ENCODE measurements at regions not wholly inside any gene's neighbourhood (a gene's known extent, or its start where the extent isn't known, plus 50 kb on each side); places are given as distances from the start of the nearest gene placed in this dataset.
A peak's percentile ranks its signal among the peaks of the same experiment; 100 is the strongest.

DNA sequence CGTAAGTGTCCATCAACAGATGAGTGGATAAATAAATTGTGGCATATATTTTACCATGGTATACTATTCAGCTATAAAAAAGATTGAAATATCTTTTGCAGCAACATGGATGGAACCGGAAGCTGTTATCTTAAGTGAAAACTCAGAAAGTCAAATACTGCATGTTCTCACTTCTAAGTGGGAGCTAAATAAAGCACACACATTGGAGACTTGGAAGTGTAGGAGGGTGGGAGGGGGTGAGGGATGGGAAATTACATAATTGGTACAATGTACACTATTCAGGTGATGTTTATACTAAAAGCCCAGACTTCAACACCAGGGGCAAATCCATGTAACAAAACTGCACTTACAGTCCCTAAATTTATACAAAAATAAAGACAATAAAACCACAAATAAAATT lies 72.6 kb upstream of the SPRY1 start:
- no peak overlapping the region for H3K4me3 Mint-ChIP-seq
- H3K4me1 Mint-ChIP-seq, result peaks cover 10 to 15% (median 11%) of the 10 kb centered on the region in 3 donors
- H3K36me3 Mint-ChIP-seq, result peaks cover 2% of the 10 kb centered on the region
- peaks cover 7 to 30% (median 9%) of the 10 kb centered on the region in 3 donors for H3K9me3 Mint-ChIP-seq
- H3K27me3 Mint-ChIP-seq, result no peaks in the 10 kb centered on the region
- no peak overlapping the region for H3K27ac Mint-ChIP-seq

DNA sequence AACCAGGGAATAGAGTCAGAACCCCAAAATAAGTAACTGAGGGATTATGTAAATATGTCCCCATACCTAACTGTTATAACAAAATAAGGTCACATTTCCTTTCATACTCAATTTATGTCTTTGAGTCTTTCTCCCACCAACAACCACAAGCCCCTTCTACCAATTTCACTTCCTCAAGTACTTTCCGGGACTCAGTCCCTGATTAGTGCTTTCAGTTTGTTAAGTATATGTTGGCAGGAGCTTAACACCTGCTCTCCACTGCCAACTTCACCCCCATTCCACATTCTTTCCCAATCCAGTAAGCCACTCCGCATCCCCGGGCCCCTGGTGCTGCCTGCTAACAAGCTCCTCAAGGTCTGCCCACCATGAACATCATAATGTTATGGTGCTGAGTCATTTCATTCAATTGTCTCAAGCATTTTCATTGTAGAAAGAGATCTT lies 71.3 kb upstream of the SPRY1 start:
- Mint-ChIP-seq H3K36me3 (peaks cover 2% of the 10 kb centered on the region), H3K27me3 (no peaks in the 10 kb centered on the region), H3K4me3 (peak overlapping the region in 3 of 4 donors; percentile 10 to 65 (median 44)), H3K4me1 (peaks cover 10 to 12% (median 11%) of the 10 kb centered on the region in 3 donors), H3K27ac (peak overlapping the region in 1 of 3 donors; percentile 39), H3K9me3 (peaks cover 7 to 27% (median 9%) of the 10 kb centered on the region in 3 donors)

GRCh38 chr4:123327346-123327745 lies 69.2 kb upstream of the SPRY1 start:
- Mint-ChIP-seq H3K27ac (peak overlapping the region in 1 of 3 donors; percentile 74), H3K36me3 (peaks cover 2% of the 10 kb centered on the region), H3K4me3 (peak overlapping the region in 1 of 4 donors; percentile 28), H3K9me3 (peaks cover 2 to 13% (median 4%) of the 10 kb centered on the region in 3 donors), H3K27me3 (no peaks in the 10 kb centered on the region), H3K4me1 (peaks cover 10 to 11% (median 11%) of the 10 kb centered on the region in 3 donors)

DNA sequence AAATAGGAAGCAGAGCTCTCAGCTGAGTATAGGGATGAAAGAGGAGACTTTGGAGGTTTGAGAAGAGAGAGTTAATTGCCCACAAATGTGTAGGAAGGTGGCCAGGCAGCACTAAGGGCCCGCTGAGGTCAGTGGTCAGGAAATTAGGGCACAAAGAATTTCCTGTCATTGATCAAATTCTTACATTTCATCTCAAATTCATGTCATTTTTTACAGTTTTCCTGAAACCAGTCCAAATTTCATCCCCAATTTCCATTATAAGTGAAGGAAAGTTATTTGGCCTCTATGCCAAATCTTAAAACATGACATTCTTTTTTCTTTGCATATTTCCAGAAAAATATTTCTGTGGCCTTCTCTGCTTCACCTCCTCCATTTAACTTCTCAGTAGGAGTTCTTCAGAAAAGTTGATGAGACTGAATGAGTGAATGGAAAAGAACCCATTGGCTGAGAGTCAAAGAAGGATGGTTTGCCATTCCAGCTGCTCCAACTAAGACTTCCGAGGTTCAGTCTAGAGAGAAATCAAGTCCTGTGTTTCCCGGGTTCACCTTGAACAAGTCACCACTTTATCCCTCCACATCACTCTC lies 68.7 kb upstream of the SPRY1 start:
- Mint-ChIP-seq H3K36me3 (no peaks in the 10 kb centered on the region), H3K27me3 (no peaks in the 10 kb centered on the region), H3K27ac (no peak overlapping the region), H3K4me1 (peaks cover 9 to 11% (median 10%) of the 10 kb centered on the region in 3 donors), H3K4me3 (peak overlapping the region in 1 of 4 donors; percentile 28), H3K9me3 (peaks cover 2 to 10% (median 4%) of the 10 kb centered on the region in 3 donors)

GRCh38 chr4:123338715-123339114 lies 57.9 kb upstream of the SPRY1 start:
- Mint-ChIP-seq H3K4me3 (no peak overlapping the region), H3K27ac (no peak overlapping the region), H3K27me3 (peaks cover 8% of the 10 kb centered on the region), H3K4me1 (peaks cover 0 to 1% (median 0%) of the 10 kb centered on the region in 3 donors), H3K36me3 (no peaks in the 10 kb centered on the region), H3K9me3 (peaks cover 0 to under 1% (median 0%) of the 10 kb centered on the region in 3 donors)

GRCh38 chr4:123339507-123340380 lies 56.9 kb upstream of the SPRY1 start:
- Mint-ChIP-seq H3K9me3 (no peaks in the 10 kb centered on the region), H3K4me1 (no peaks in the 10 kb centered on the region), H3K27ac (no peak overlapping the region), H3K27me3 (peaks cover 5% of the 10 kb centered on the region), H3K36me3 (no peaks in the 10 kb centered on the region), H3K4me3 (no peak overlapping the region)

- H3K4me1 Mint-ChIP-seq, result no peaks in the 10 kb centered on the region
- H3K27ac Mint-ChIP-seq, result no peak overlapping the region
- H3K36me3 Mint-ChIP-seq, result no peaks in the 10 kb centered on the region
- no peaks in the 10 kb centered on the region for H3K9me3 Mint-ChIP-seq
- H3K4me3 Mint-ChIP-seq, result no peak overlapping the region
- peaks cover 5% of the 10 kb centered on the region for H3K27me3 Mint-ChIP-seq
Measured at GRCh38 chr4:123340381-123340701, 56.3 kb upstream of the SPRY1 start.

DNA sequence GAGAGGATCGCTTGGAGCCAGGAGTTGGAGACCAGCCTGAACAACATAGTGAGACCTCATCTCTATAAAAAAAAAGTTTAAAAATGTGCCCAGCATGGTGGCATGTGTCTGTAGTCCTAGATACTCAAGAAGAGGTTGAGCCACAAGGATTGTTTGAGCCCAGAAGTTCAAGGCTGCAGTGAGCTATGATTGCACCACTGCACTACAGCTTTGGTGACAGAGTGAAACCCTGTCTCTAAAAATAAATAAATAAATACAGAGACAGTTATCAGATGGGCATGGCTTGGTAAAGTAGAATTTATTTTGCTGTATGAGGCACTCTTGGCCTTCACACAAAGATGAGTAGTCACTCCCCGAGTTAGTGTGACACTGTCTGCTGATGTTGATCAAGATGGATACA lies 54.1 kb upstream of the SPRY1 start:
- no peaks in the 10 kb centered on the region for H3K36me3 Mint-ChIP-seq
- H3K27ac Mint-ChIP-seq, result no peak overlapping the region
- H3K27me3 Mint-ChIP-seq, result peaks cover under 1% of the 10 kb centered on the region
- no peaks in the 10 kb centered on the region for H3K4me1 Mint-ChIP-seq
- no peak overlapping the region for H3K4me3 Mint-ChIP-seq
- no peaks in the 10 kb centered on the region for H3K9me3 Mint-ChIP-seq

DNA sequence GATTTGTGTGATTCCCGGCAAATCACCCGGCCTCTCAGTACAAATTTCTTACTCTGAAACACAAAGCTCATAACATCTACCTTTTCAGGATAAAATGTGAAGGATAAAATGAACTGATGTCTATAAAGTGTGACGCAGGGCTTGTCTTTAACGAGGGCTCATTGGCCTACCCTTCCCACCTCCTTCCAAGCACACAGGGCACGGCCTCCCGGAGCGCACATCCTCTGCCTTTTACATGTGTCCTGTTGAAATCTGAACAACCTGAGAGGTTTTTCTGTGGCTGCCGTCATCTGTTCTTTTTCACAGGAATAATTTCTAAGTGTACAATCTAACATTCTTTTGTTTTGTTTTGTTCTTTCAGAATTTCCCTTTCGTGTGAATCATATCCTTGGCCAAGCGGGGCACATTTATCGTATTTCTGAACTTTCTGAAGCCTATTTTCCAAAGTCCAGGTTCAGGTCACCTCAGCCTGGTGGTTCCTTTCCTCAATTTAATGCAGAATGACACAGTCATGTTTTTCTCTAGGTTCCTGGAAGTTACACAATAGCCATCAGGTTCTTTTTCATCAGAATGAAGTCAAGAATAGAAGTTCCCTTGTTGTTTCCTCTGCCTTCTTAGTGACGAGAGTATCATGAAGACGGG lies 53.1 kb upstream of the SPRY1 start:
- no peaks in the 10 kb centered on the region for H3K27me3 Mint-ChIP-seq
- no peaks in the 10 kb centered on the region for H3K36me3 Mint-ChIP-seq
- no peak overlapping the region for H3K27ac Mint-ChIP-seq
- H3K9me3 Mint-ChIP-seq, result no peaks in the 10 kb centered on the region
- no peaks in the 10 kb centered on the region for H3K4me1 Mint-ChIP-seq
- H3K4me3 Mint-ChIP-seq, result no peak overlapping the region

GRCh38 chr4:123345137-123345934 lies 51.3 kb upstream of the SPRY1 start:
- H3K36me3 Mint-ChIP-seq, result no peaks in the 10 kb centered on the region

DNA sequence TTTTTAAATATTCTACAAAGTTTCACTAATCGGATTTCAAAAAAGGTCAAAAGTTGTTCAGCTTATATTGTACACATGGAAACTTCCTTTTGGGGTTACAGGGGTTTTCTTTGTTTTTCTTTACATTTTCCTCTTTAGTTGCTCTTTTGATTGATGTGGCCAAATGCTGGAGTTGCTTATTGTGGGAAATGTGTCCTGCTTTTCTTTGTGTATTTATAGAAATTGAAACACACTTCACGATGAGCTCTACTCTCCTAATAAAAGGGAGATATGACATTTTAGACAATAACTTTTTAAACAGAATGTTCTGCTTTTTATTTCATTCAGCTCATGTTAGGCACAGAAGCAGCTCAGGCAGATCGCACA lies 50.7 kb upstream of the SPRY1 start:
- H3K27me3 Mint-ChIP-seq, result peaks cover 1% of the 10 kb centered on the region

More at GRCh38 chr4:123345137-123345934, 51.3 kb upstream of the SPRY1 start:
- no peak overlapping the region for H3K4me3 Mint-ChIP-seq
- no peaks in the 10 kb centered on the region for H3K9me3 Mint-ChIP-seq
- H3K4me1 Mint-ChIP-seq, result no peaks in the 10 kb centered on the region
- no peak overlapping the region for H3K27ac Mint-ChIP-seq
- H3K27me3 Mint-ChIP-seq, result peaks cover 1% of the 10 kb centered on the region

GRCh38 chr4:123346330-123346940 lies 50.2 kb upstream of the SPRY1 start:
- H3K9me3 Mint-ChIP-seq, result no peaks in the 10 kb centered on the region
- no peak overlapping the region for H3K27ac Mint-ChIP-seq
- H3K36me3 Mint-ChIP-seq, result no peaks in the 10 kb centered on the region
- no peak overlapping the region for H3K4me3 Mint-ChIP-seq
- no peaks in the 10 kb centered on the region for H3K4me1 Mint-ChIP-seq
- H3K27me3 Mint-ChIP-seq, result peaks cover 1% of the 10 kb centered on the region

More for the DNA sequence above, 50.7 kb upstream of the SPRY1 start:
- no peaks in the 10 kb centered on the region for H3K4me1 Mint-ChIP-seq
- no peak overlapping the region for H3K4me3 Mint-ChIP-seq
- no peaks in the 10 kb centered on the region for H3K9me3 Mint-ChIP-seq
- H3K27ac Mint-ChIP-seq, result no peak overlapping the region
- no peaks in the 10 kb centered on the region for H3K36me3 Mint-ChIP-seq
